ENCODE measurements at regions not wholly inside any gene's neighbourhood (a gene's known extent, or its start where the extent isn't known, plus 50 kb on each side); places are given as distances from the start of the nearest gene placed in this dataset.

- Mint-ChIP-seq H3K27me3 (peaks cover 4% of the 10 kb centered on the region), H3K4me3 (no peak overlapping the region), H3K36me3 (ENCODE audit: low read depth) (no peaks in the 10 kb centered on the region), H3K4me1 (no peaks in the 10 kb centered on the region), H3K9me3 (no peaks in the 10 kb centered on the region), H3K27ac (no peak overlapping the region)
- TF ChIP-seq, protein P1, sequence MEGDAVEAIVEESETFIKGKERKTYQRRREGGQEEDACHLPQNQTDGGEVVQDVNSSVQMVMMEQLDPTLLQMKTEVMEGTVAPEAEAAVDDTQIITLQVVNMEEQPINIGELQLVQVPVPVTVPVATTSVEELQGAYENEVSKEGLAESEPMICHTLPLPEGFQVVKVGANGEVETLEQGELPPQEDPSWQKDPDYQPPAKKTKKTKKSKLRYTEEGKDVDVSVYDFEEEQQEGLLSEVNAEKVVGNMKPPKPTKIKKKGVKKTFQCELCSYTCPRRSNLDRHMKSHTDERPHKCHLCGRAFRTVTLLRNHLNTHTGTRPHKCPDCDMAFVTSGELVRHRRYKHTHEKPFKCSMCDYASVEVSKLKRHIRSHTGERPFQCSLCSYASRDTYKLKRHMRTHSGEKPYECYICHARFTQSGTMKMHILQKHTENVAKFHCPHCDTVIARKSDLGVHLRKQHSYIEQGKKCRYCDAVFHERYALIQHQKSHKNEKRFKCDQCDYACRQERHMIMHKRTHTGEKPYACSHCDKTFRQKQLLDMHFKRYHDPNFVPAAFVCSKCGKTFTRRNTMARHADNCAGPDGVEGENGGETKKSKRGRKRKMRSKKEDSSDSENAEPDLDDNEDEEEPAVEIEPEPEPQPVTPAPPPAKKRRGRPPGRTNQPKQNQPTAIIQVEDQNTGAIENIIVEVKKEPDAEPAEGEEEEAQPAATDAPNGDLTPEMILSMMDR (IDR thresholded peaks at IDR 0.05): no peak
- intact Hi-C loops (cut with micrococcal nuclease): no loop called here
- ChIA-PET CTCF (no interaction called here), POLR2A (no interaction called here)
- DNase-seq: no peak
- no peak for ATAC-seq (ENCODE audit: low read depth)
Observed at GRCh38 chr9:107614765-107615164, 125.2 kb upstream of the KLF4 start.

DNA sequence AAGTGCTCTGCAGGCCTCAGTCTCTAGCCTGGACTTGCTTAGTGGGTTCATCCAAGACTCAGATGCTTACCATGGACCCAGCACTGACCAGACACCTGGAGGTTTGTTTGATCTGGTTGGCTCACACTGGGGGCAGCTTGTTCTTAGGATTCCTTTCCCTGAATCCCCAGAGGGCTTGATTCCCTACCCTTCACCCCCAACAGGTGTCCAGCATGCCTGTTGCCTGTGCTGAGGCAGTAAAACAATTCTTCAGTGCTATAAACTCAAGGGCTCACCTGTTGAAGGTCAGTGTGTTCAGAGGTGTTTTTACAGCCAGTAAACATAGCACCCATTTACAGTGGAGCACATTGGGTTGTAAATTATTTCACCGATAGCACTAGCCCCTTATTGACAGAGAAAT is 123.8 kb upstream of the KLF4 start:
- no peak overlapping the region for H3K27ac Mint-ChIP-seq
- intact Hi-C loops (cut with micrococcal nuclease): no loop called here
- ChIA-PET POLR2A (no interaction called here), CTCF (no interaction called here)
- no peaks in the 10 kb centered on the region for H3K36me3 Mint-ChIP-seq (ENCODE audit: low read depth)
- H3K4me1 Mint-ChIP-seq: no peaks in the 10 kb centered on the region
- no peak overlapping the region for H3K4me3 Mint-ChIP-seq
- no peaks in the 10 kb centered on the region for H3K9me3 Mint-ChIP-seq
- TF ChIP-seq, protein P1 (IDR thresholded peaks at IDR 0.05): no peak
- DNase-seq: no peak
- H3K27me3 Mint-ChIP-seq: peaks cover 4% of the 10 kb centered on the region
- no peak for ATAC-seq (ENCODE audit: low read depth)

GRCh38 chr9:107612136-107612535 is 122.6 kb upstream of the KLF4 start:
- TF ChIP-seq, protein P1 (IDR thresholded peaks at IDR 0.05): no peak
- Mint-ChIP-seq H3K27ac (no peak overlapping the region), H3K36me3 (ENCODE audit: low read depth) (no peaks in the 10 kb centered on the region), H3K9me3 (no peaks in the 10 kb centered on the region), H3K27me3 (peaks cover 4% of the 10 kb centered on the region), H3K4me1 (no peaks in the 10 kb centered on the region), H3K4me3 (no peak overlapping the region)
- ChIA-PET CTCF (no interaction called here), POLR2A (no interaction called here)
- no peak for ATAC-seq (ENCODE audit: low read depth)
- intact Hi-C loops (cut with micrococcal nuclease): no loop called here
- no peak for DNase-seq

DNA sequence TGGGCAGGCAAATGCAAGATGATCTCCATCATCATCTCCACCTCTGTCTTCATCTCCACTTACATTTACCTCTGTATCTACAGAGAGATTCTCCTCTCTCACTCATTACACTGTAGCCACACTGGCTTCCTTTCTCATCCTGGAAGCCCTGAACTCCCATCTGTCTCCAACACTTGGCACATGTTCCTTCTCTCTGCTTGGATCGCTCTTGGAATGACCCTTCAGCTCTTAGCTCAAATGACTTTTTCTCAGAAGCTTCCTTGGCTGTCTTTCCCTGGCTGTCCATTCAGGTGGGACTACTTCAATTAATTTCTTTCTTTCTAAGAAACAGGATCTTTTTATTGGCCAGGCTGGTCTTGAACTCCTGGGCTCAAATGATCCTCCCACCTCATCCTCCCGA is 120.0 kb upstream of the KLF4 start:
- ATAC-seq (ENCODE audit: low read depth): no peak

GRCh38 chr9:107606149-107606790 is 116.7 kb upstream of the KLF4 start:
- Mint-ChIP-seq H3K36me3 (ENCODE audit: low read depth) (no peaks in the 10 kb centered on the region), H3K4me1 (no peaks in the 10 kb centered on the region), H3K27me3 (no peaks in the 10 kb centered on the region), H3K9me3 (no peaks in the 10 kb centered on the region), H3K4me3 (no peak overlapping the region), H3K27ac (no peak overlapping the region)
- TF ChIP-seq, protein P1 (IDR thresholded peaks at IDR 0.05): no peak
- ChIA-PET POLR2A (no interaction called here), CTCF (no interaction called here)
- intact Hi-C loops (cut with micrococcal nuclease): no loop called here
- no peak for ATAC-seq (ENCODE audit: low read depth)
- no peak for DNase-seq

More for the DNA sequence above, 120.0 kb upstream of the KLF4 start:
- ChIA-PET POLR2A (no interaction called here), CTCF (no interaction called here)
- no peaks in the 10 kb centered on the region for H3K9me3 Mint-ChIP-seq
- H3K4me3 Mint-ChIP-seq: no peak overlapping the region
- H3K27me3 Mint-ChIP-seq: peaks cover 4% of the 10 kb centered on the region
- no peaks in the 10 kb centered on the region for H3K4me1 Mint-ChIP-seq
- H3K27ac Mint-ChIP-seq: no peak overlapping the region
- no peak for DNase-seq
- TF ChIP-seq, protein P1 (IDR thresholded peaks at IDR 0.05): no peak
- H3K36me3 Mint-ChIP-seq (ENCODE audit: low read depth): no peaks in the 10 kb centered on the region
- intact Hi-C loops (cut with micrococcal nuclease): no loop called here
